Esophagus muscularis mucosa (tissue), 3 donors: ENCODE measurements at regions not wholly inside any gene's neighbourhood (a gene's known extent, or its start where the extent isn't known, plus 50 kb on each side); places are given as distances from the start of the nearest gene placed in this dataset.

ENCODE experiments used
- CTCF ChIP-seq, 3 experiments: fragments of 200-600 bp in 2 of 3; fragments of 450-650 bp in 1 of 3; sonication (generic) in 2 of 3; IDR thresholded peaks; one replicate each; pipeline ENCODE4 v1.5.1; 2017 to 2019; ENCODE audit warnings: antibody characterized with exemption in 3 of 3, mild to moderate bottlenecking in 2 of 3, moderate library complexity in 1 of 3
- POLR2A ChIP-seq: fragments of 450-650 bp; IDR thresholded peaks from one replicate; pipeline ENCODE4 v1.6.1; 2017; ENCODE audit warnings: antibody characterized with exemption, moderate library complexity, mild to moderate bottlenecking, low read depth
- POLR2AphosphoS5 ChIP-seq, 2 donors: sonication (generic); formaldehyde crosslinking; IDR thresholded peaks; one replicate each; pipeline ENCODE4 v1.6.1; 2017; ENCODE audit warnings: antibody characterized with exemption in 2 of 2

DNA sequence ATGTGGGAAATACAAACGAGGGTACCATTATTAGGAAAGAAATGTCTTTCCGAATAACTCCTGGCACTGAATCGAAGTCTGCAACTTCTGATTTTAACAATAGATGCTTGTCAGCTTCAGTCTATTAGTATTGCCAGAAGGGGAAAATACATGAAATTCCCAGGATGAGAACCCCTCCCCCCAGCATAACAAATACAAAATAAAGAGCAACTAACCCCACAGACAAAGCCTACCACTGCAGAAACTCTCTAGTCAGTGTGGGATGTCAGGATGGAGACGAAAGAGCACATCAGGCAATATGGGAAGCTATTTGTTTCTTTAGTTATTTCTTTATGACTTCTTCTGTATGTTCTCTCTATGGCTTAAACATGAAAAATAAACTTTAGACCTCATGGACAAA, 365.0 kb upstream of the CDH2 start:
- TF ChIP-seq POLR2A (no peak), CTCF (IDR thresholded peaks at IDR 0.05) (no peak), POLR2AphosphoS5 (IDR thresholded peaks at IDR 0.05) (no peak)
